ENCODE measurements at regions not wholly inside any gene's neighbourhood (a gene's known extent, or its start where the extent isn't known, plus 50 kb on each side); places are given as distances from the start of the nearest gene placed in this dataset.

DNA sequence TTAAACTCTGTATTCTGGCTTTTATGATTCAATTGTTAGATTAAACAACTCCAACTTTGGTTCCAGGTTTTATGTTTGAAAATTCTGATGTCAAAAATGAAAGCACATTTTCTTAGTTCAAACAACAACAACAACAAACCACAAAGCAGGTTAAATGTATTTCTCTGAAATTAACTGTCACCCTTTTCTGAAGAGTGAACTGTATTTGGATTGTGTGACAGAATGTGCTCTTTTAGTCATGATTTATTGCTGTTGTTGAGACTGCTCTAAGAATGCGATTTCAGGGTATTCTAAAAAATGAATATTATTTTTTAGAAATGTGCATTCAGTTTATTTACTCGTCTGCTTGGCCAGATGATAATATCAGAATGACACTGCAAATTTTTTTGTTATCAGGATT, 144.1 kb downstream of the GNAI1 start:
- TF ChIP-seq, protein P1, sequence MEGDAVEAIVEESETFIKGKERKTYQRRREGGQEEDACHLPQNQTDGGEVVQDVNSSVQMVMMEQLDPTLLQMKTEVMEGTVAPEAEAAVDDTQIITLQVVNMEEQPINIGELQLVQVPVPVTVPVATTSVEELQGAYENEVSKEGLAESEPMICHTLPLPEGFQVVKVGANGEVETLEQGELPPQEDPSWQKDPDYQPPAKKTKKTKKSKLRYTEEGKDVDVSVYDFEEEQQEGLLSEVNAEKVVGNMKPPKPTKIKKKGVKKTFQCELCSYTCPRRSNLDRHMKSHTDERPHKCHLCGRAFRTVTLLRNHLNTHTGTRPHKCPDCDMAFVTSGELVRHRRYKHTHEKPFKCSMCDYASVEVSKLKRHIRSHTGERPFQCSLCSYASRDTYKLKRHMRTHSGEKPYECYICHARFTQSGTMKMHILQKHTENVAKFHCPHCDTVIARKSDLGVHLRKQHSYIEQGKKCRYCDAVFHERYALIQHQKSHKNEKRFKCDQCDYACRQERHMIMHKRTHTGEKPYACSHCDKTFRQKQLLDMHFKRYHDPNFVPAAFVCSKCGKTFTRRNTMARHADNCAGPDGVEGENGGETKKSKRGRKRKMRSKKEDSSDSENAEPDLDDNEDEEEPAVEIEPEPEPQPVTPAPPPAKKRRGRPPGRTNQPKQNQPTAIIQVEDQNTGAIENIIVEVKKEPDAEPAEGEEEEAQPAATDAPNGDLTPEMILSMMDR (conservative IDR thresholded peaks at IDR 0.05; ENCODE audit: low read length): no peak
- TF ChIP-seq EZH2phosphoT487 (IDR thresholded peaks at IDR 0.05; ENCODE audit: borderline replicate concordance, low read depth, low read length): no peak

All from OCI-LY7 (cell line).